K562 (cell line): ENCODE measurements at regions not wholly inside any gene's neighbourhood (a gene's known extent, or its start where the extent isn't known, plus 50 kb on each side); places are given as distances from the start of the nearest gene placed in this dataset.

Source experiments
- ATAC-seq: fragments of 200-7000 bp; cut with Tn5 transposase; 3 replicates; pipeline ENCODE4 v1.9.1; 2020; ENCODE audit warnings: moderate library complexity
- BruUV-seq: library from RNA; stranded (reverse); fragments of 400-500 nt; replicated peaks from 2 replicates; lab custom pipeline; 2021; lab: Mats Ljungman, UMichigan
- CTCF ChIA-PET: fragments of 300-600 bp; formaldehyde crosslinking; extraction: SDS; loops from one replicate; lab custom pipeline; 2021; ENCODE audit warnings: low intra/inter-chr PET ratio; lab: Yijun Ruan, JAX
- POLR2A ChIA-PET: fragments of 300-600, 350-650 bp; sonication (Branson Sonifier 250); formaldehyde crosslinking; extraction: SDS; loops from one replicate; lab custom pipeline; 2021; ENCODE audit warnings: antibody characterized with exemption, inconsistent platforms; lab: Yijun Ruan, JAX
- DNase-seq, 4 experiments: peaks; one replicate each; pipeline versions ENCODE4 v3.0.0 to v3.0.0-alpha.2; 2011 to 2018; ENCODE audit warnings: low spot score in 3 of 4, mixed read lengths in 3 of 4; ENCODE audit errors: extremely low read depth in 1 of 4
- FAIRE-seq: peaks from 2 replicates; lab custom pipeline; 2011; peaks lifted over from hg19 to GRCh38; lab: Jason Lieb, UNC
- H2AFZ ChIP-seq: 2 replicates; pipeline ENCODE4 v1.6.0; 2011; ENCODE audit warnings: low read depth, low read length, control low read depth, inconsistent platforms
- H3K27ac ChIP-seq: fragments of 200-600 bp; 3 replicates; pipeline ENCODE4 v1.8.0; 2011; ENCODE audit warnings: low read depth, mild to moderate bottlenecking, control low read depth, inconsistent platforms, low read length, moderate library complexity, mixed read lengths; ENCODE audit errors: extremely low read depth
- H3K27me3 ChIP-seq, 2 experiments: fragments of 300-600 bp in 1 of 2; 2 replicates in 1 of 2; 3 replicates in 1 of 2; pipeline versions ENCODE4 v1.6.0 to v1.8.0; 2011; ENCODE audit warnings: inconsistent platforms in 2 of 2, low read length in 2 of 2, mild to moderate bottlenecking in 1 of 2, mixed read lengths in 1 of 2, moderate library complexity in 1 of 2; ENCODE audit not compliant: control insufficient read depth in 2 of 2, insufficient read depth in 2 of 2
- H3K36me3 ChIP-seq: fragments of 300-600 bp; 3 replicates; pipeline ENCODE4 v1.8.0; 2011; ENCODE audit warnings: mild to moderate bottlenecking, low read length, inconsistent platforms; ENCODE audit not compliant: control insufficient read depth, insufficient read depth
- H3K4me1 ChIP-seq, 2 experiments: fragments of 200-600 bp in 1 of 2; replicated peaks in 1 of 2; 2 replicates in 1 of 2; 3 replicates in 1 of 2; pipeline versions ENCODE4 v1.5.1 to v1.8.0; 2011; ENCODE audit warnings: inconsistent platforms in 2 of 2, low read length in 2 of 2, mild to moderate bottlenecking in 1 of 2, mixed read lengths in 1 of 2, moderate library complexity in 1 of 2; ENCODE audit not compliant: control insufficient read depth in 2 of 2, insufficient read depth in 2 of 2
- H3K4me2 ChIP-seq: 2 replicates; pipeline ENCODE4 v1.6.1; 2011; ENCODE audit warnings: low read length, control low read depth, inconsistent platforms, mixed read lengths; ENCODE audit not compliant: insufficient read depth
- H3K4me3 ChIP-seq: fragments of 200-600 bp; sonication (generic), shearing (Covaris generic); 2 replicates; pipeline ENCODE4 v1.5.1; 2016; ENCODE audit warnings: control low read depth, inconsistent platforms
- H3K79me2 ChIP-seq: fragments of 200-600 bp; 3 replicates; pipeline ENCODE4 v1.8.0; 2011; ENCODE audit warnings: low read length, inconsistent platforms; ENCODE audit not compliant: control insufficient read depth, insufficient read depth
- H3K9ac ChIP-seq, 2 experiments: 2 replicates each; pipeline versions ENCODE4 v1.6.0 to v1.6.1; 2011; ENCODE audit warnings: low read depth in 2 of 2, low read length in 2 of 2, control low read depth in 1 of 2, inconsistent platforms in 1 of 2, mild to moderate bottlenecking in 1 of 2, mixed read lengths in 1 of 2; ENCODE audit not compliant: insufficient read depth in 1 of 2
- H3K9me1 ChIP-seq: one replicate; pipeline ENCODE4 v1.6.0; 2011; ENCODE audit warnings: inconsistent platforms, mild to moderate bottlenecking, low read length, moderate library complexity; ENCODE audit not compliant: control insufficient read depth, insufficient read depth
- H3K9me3 ChIP-seq: replicated peaks from 2 replicates; pipeline ENCODE4 v1.5.1; 2011; ENCODE audit warnings: low read depth, low read length, inconsistent platforms; ENCODE audit not compliant: control insufficient read depth, insufficient read depth
- H4K20me1 ChIP-seq: replicated peaks from 2 replicates; pipeline ENCODE4 v1.6.1; 2011; ENCODE audit warnings: low read length, inconsistent platforms, mixed read lengths; ENCODE audit not compliant: control insufficient read depth, insufficient read depth
- COPS2 ChIP-seq: fragments of 450-650 bp; conservative IDR thresholded peaks from 2 replicates; pipeline ENCODE4 v1.6.1; 2016; ENCODE audit warnings: mild to moderate bottlenecking, moderate library complexity
- CTBP1 ChIP-seq: fragments of 450-650 bp; IDR thresholded peaks from 2 replicates; pipeline ENCODE4 v1.6.1; 2016; ENCODE audit warnings: borderline replicate concordance
- E2F8 ChIP-seq: fragments of 450-650 bp; IDR thresholded peaks from 2 replicates; pipeline ENCODE4 v1.7.1; 2018; ENCODE audit warnings: mild to moderate bottlenecking, low read depth; ENCODE audit not compliant: partially characterized antibody
- FOXK2 ChIP-seq, 2 experiments: fragments of 450-650 bp; IDR thresholded peaks in 1 of 2; conservative IDR thresholded peaks in 1 of 2; 2 replicates each; pipeline ENCODE4 v1.6.1; 2016; ENCODE audit warnings: low read depth in 2 of 2, mild to moderate bottlenecking in 1 of 2
- GABPB2 ChIP-seq: fragments of 250-450 bp; sonication (Bioruptor Pico); conservative IDR thresholded peaks from 2 replicates; pipeline ENCODE4 v1.5.1; 2021; ENCODE audit warnings: mild to moderate bottlenecking
- NONO ChIP-seq, 2 experiments: fragments of 200-400 bp in 1 of 2; fragments of 450-650 bp in 1 of 2; formaldehyde crosslinking in 1 of 2; IDR thresholded peaks; 2 replicates each; pipeline ENCODE4 v1.6.1; 2017; ENCODE audit warnings: low read depth in 2 of 2, mild to moderate bottlenecking in 2 of 2, moderate library complexity in 2 of 2, low read length in 1 of 2
- PHF8 ChIP-seq: fragments of 200-600 bp; sonication (generic); IDR thresholded peaks from 2 replicates; pipeline ENCODE4 v1.6.1; 2012; ENCODE audit warnings: mixed run types, mild to moderate bottlenecking, inconsistent platforms, low read length, moderate library complexity, borderline replicate concordance
- POLR2A ChIP-seq: fragments of 450-650 bp; conservative IDR thresholded peaks from 2 replicates; pipeline ENCODE4 v1.6.1; 2016
- POLR2B ChIP-seq: fragments of 450-650 bp; IDR thresholded peaks from 2 replicates; pipeline ENCODE4 v1.6.1; 2018; ENCODE audit warnings: low read depth; ENCODE audit not compliant: partially characterized antibody
- RNF2 ChIP-seq: sonication (generic); IDR thresholded peaks from 2 replicates; pipeline ENCODE4 v1.6.1; 2016
- STAT5A ChIP-seq: IDR thresholded peaks from 2 replicates; pipeline ENCODE4 v1.6.1; 2012; ENCODE audit warnings: low read length, inconsistent platforms, borderline replicate concordance
- TAL1 ChIP-seq: fragments of 450-650 bp; IDR thresholded peaks from 2 replicates; pipeline ENCODE4 v1.6.1; 2016; ENCODE audit warnings: mild to moderate bottlenecking
- ZNF436 ChIP-seq: fragments of 250-450, 450-650 bp; sonication (Bioruptor Pico); formaldehyde crosslinking; IDR thresholded peaks from 2 replicates; pipeline ENCODE4 v1.7.0; 2020; ENCODE audit warnings: mild to moderate bottlenecking
- ZNF561 ChIP-seq: fragments of 450-650 bp; formaldehyde crosslinking; conservative IDR thresholded peaks from 2 replicates; pipeline ENCODE4 v1.4.0; 2020; ENCODE audit warnings: mild to moderate bottlenecking, moderate library complexity
- ZNF740 ChIP-seq, 3 experiments: fragments of 200-800 bp in 1 of 3; sonication (Bioruptor generic) in 1 of 3; sonication (generic) in 1 of 3; formaldehyde crosslinking in 1 of 3; IDR thresholded peaks; 2 replicates each; pipeline versions ENCODE4 v1.6.1 to v1.8.0; 2016 to 2022; ENCODE audit warnings: mild to moderate bottlenecking in 2 of 3, missing compliant biosample characterization in 2 of 3, missing genetic modification characterization in 2 of 3, missing genetic modification reagents in 1 of 3
- WGBS: fragments of 100-300 bp; shearing (Covaris generic); methylation state at CpG from one replicate; pipeline ENCODE4 v1.1.6; 2016; ENCODE audit warnings: low coverage, mixed read lengths; ENCODE audit not compliant: insufficient coverage; ENCODE audit errors: missing lambda C conversion rate; 5-methylcytosine and 5-hydroxymethylcytosine counted together
- in situ Hi-C: fragments of 300-500 bp; cut with MboI; formaldehyde crosslinking; loops from 4 replicates; pipeline ENCODE4 v1.15.0; 2018; ENCODE audit warnings: inconsistent platforms, mixed read lengths
- intact Hi-C: fragments of 100-400 bp; cut with micrococcal nuclease; formaldehyde crosslinking; loops from 2 replicates; pipeline ENCODE4 v1.14.2; 2022

- Histone ChIP-seq H3K79me2 (no peaks in the 10 kb centered on the region), H3K36me3 (no peaks in the 10 kb centered on the region), H3K9me1 (no peaks in the 10 kb centered on the region), H3K27me3 (no peaks in the 10 kb centered on the region), H3K4me3 (no peak overlapping the region), H3K27ac (no peak overlapping the region), H3K4me1 (peaks cover 0 to 10% of the 10 kb centered on the region in 2 experiments; a peak in 3 of 5 replicates), H3K4me2 (no peak overlapping the region), H2AFZ (no peak overlapping the region), H3K9ac (no peak overlapping the region), H3K9me3 (no peaks in the 10 kb centered on the region), H4K20me1 (no peaks in the 10 kb centered on the region)
- FAIRE-seq = no peak
- in situ Hi-C loops = no loop called here
- 18% methylated on average over 1 of the region's 1 CpG for WGBS
- intact Hi-C loops = no loop called here
- BruUV-seq = no TSS peak
- ChIA-PET POLR2A (no interaction called here), CTCF (no interaction called here)
- DNase-seq = no peak
- no peak for ATAC-seq
- TF ChIP-seq POLR2B (no peak), GABPB2 (no peak), CTBP1 (no peak), ZNF561 (CRISPR knock-in tag) (no peak), RNF2 (no peak), STAT5A (no peak)
- TF ChIP-seq, all 486 proteins: peak for 0
These were observed 116.9 kb upstream of the ATP8B1 start for GRCh38 chr18:57920036-57920435.

- H3K9me3 ChIP-seq = no peaks in the 10 kb centered on the region
- in situ Hi-C loops = no loop called here
- TF ChIP-seq ZNF436 (CRISPR knock-in tag) (no peak), PHF8 (no peak), COPS2 (no peak), NONO (IDR thresholded peaks at IDR 0.05; ENCODE audit: low read depth in 2 of 2, low read length in 1 of 2) (no peak), POLR2A (no peak), FOXK2 (conservative IDR thresholded peaks at IDR 0.05 in 1 of 2, IDR thresholded peaks at IDR 0.05 in 1 of 2; ENCODE audit: low read depth in 2 of 2) (no peak), E2F8 (no peak), TAL1 (no peak), ZNF740 (CRISPR knock-in tag; IDR thresholded peaks at IDR 0.05) (no peak), ZNF740 (tag; IDR thresholded peaks at IDR 0.05) (no peak)
These were observed 115.5 kb upstream of the ATP8B1 start for GRCh38 chr18:57918601-57919000.

More at GRCh38 chr18:57918601-57919000, 115.5 kb upstream of the ATP8B1 start:
- no TSS peak for BruUV-seq
- Histone ChIP-seq H3K27ac (no peak overlapping the region), H3K36me3 (no peaks in the 10 kb centered on the region), H4K20me1 (no peaks in the 10 kb centered on the region), H3K9ac (no peak overlapping the region), H3K4me1 (peaks cover 0 to 10% of the 10 kb centered on the region in 2 experiments; a peak in 3 of 5 replicates), H3K27me3 (no peaks in the 10 kb centered on the region), H3K4me3 (no peak overlapping the region), H3K4me2 (no peak overlapping the region), H3K79me2 (no peaks in the 10 kb centered on the region), H2AFZ (no peak overlapping the region), H3K9me1 (no peaks in the 10 kb centered on the region)
- intact Hi-C loops = no loop called here
- DNase-seq (no peak), FAIRE-seq (no peak), ATAC-seq (no peak)
- CTCF ChIA-PET = no interaction called here
- 19% methylated on average over 3 of the region's 3 CpGs for WGBS
- POLR2A ChIA-PET = no interaction called here
